ENCODE measurements at regions not wholly inside any gene's neighbourhood (a gene's known extent, or its start where the extent isn't known, plus 50 kb on each side); places are given as distances from the start of the nearest gene placed in this dataset.
"Not testable (repeated sequence)": the region's sequence is repeated elsewhere in the genome, so short reads cannot be mapped to it uniquely, and the experiment has no call there.

DNA sequence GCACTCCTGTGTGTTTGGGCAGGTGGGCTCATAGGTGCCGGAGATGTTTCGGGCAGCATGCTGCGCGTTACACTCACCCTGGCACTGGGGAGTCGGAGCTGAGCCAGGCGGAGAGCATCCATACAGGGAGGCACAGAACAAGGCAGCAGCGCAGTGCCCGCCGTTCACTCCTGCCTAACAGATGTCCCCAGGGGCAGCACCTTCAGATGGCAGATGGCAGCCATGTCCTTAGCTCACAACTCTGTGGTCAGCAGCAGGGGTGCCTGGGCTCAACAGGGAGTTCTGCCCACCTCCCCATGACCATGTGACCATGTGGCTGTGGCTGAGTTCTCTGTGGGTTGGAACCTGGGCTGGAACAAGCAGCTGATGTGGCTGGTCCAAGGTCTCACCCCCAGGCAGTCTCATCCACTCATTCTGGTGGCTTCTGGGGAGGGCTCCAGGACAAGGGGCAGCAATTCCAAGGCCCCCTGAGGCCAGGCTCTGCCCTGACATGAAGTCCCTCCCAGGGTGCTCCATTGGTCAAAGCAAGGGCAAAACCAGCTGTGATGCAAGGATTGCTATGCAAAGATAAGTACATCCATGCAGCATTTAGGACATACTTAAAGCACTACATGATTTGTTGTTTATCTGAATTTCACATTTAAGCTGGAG, 64.2 kb downstream of the MRPL36 start:
- DNase-seq (ENCODE audit: low read depth) = no peak
- H3K4me3 ChIP-seq (ENCODE audit: low read depth, low read length) = no peak overlapping the region
- TF ChIP-seq CTCF (conservative IDR thresholded peaks at IDR 0.05; ENCODE audit: low read depth, low read length) = no peak

DNA sequence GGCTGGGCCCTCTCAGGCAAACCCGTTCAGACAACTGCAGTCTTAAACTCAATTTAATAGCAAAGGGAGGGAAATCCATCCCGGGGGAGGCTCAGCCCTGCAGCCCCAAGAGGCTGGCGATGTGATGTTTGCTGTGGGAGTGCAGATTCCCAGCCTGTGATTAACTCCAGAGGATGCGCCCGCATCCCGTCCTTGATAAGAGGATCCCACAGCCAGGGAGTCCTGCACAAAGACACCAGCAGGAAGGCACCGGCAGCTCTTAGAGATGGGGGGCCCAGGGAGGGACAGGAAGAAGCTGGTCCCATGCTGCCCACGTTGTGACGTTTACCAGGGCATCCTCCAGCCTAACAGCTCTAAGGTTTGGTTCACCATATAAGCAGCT, 64.7 kb downstream of the MRPL36 start:
- DNase-seq (ENCODE audit: low read depth) = no peak
- TF ChIP-seq CTCF (conservative IDR thresholded peaks at IDR 0.05; ENCODE audit: low read depth, low read length) = no peak
- no peak overlapping the region for H3K4me3 ChIP-seq (ENCODE audit: low read depth, low read length)

- no peak for TF ChIP-seq CTCF (conservative IDR thresholded peaks at IDR 0.05; ENCODE audit: low read depth, low read length)
- DNase-seq (ENCODE audit: low read depth) = no peak
- no peak overlapping the region for H3K4me3 ChIP-seq (ENCODE audit: low read depth, low read length)
These were observed 65.2 kb downstream of the MRPL36 start for GRCh38 chr5:1734271-1734907.

GRCh38 chr5:1733369-1733768, 66.3 kb downstream of the MRPL36 start:
- H3K4me3 ChIP-seq (ENCODE audit: low read depth, low read length) = no peak overlapping the region
- no peak for DNase-seq (ENCODE audit: low read depth)
- TF ChIP-seq CTCF (conservative IDR thresholded peaks at IDR 0.05; ENCODE audit: low read depth, low read length) = no peak

DNA sequence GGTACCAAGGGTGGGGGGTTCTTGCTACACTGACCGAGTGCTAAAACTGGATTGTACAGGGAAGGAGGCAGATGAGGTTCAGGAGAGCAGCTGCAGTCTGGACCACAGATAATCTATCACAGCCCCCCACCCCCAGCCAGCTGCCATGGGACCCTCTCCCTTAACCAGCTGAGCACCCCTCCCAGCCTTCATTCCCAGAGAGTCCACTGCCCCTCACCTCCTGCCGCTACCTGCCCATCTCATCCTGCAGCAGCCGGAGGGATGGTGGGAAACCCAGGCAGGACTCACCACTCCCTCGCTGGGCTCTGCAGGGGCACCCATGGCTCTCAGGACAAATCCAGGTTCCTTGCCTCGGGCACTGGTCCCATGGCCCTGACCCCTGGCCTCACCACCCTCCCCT, 66.7 kb downstream of the MRPL36 start:
- DNase-seq (ENCODE audit: low read depth) = no peak
- TF ChIP-seq CTCF (conservative IDR thresholded peaks at IDR 0.05; ENCODE audit: low read depth, low read length) = no peak

GRCh38 chr5:1732238-1732941, 67.2 kb downstream of the MRPL36 start:
- no peak for TF ChIP-seq CTCF (conservative IDR thresholded peaks at IDR 0.05; ENCODE audit: low read depth, low read length)
- H3K4me3 ChIP-seq (ENCODE audit: low read depth, low read length) = no peak overlapping the region
- DNase-seq (ENCODE audit: low read depth) = no peak

More for the DNA sequence above, 66.7 kb downstream of the MRPL36 start:
- H3K4me3 ChIP-seq (ENCODE audit: low read depth, low read length) = no peak overlapping the region

- H3K4me3 ChIP-seq (ENCODE audit: low read depth, low read length); DNase-seq (ENCODE audit: low read depth): not testable (repeated sequence)
These were observed 67.8 kb downstream of the MRPL36 start for GRCh38 chr5:1731855-1732237.
